OCI-LY3 (cell line): ENCODE measurements at regions not wholly inside any gene's neighbourhood (a gene's known extent, or its start where the extent isn't known, plus 50 kb on each side); places are given as distances from the start of the nearest gene placed in this dataset.

Experiments
- H2AFZ ChIP-seq: fragments of 200-600, 300-600 bp; shearing (Covaris generic); 2 replicates; pipeline ENCODE4 v1.6.0; 2014; ENCODE audit warnings: antibody characterized with exemption, low read depth, low read length
- H3K27ac ChIP-seq: fragments of 200-600, 300-600 bp; sonication (generic); 2 replicates; pipeline ENCODE4 v1.5.1; 2014; ENCODE audit warnings: mild to moderate bottlenecking, low read length, moderate library complexity, mixed read lengths
- H3K27me3 ChIP-seq: fragments of 200-600, 300-600 bp; sonication (generic); 2 replicates; pipeline ENCODE4 v1.6.1; 2014; ENCODE audit warnings: low read depth, low read length, mixed read lengths
- H3K36me3 ChIP-seq: fragments of 200-600, 300-600 bp; sonication (generic); replicated peaks from 2 replicates; pipeline ENCODE3; 2014; ENCODE audit warnings: low read depth, low read length, mixed read lengths
- H3K4me1 ChIP-seq: fragments of 300-600, 200-600 bp; sonication (generic); 2 replicates; pipeline ENCODE4 v1.6.1; 2014; ENCODE audit warnings: low read length, mixed read lengths
- H3K4me2 ChIP-seq: fragments of 200-600, 300-600 bp; sonication (generic); 2 replicates; pipeline ENCODE4 v1.6.1; 2014; ENCODE audit warnings: low read length, mixed read lengths
- H3K4me3 ChIP-seq: fragments of 300-600, 200-600 bp; sonication (generic); 2 replicates; pipeline ENCODE4 v1.5.1; 2014; ENCODE audit warnings: antibody characterized with exemption, mild to moderate bottlenecking, low read length, moderate library complexity
- H3K79me2 ChIP-seq: fragments of 300-600, 200-600 bp; shearing (Covaris generic); 2 replicates; pipeline ENCODE4 v1.6.1; 2014; ENCODE audit warnings: mild to moderate bottlenecking, low read length, mixed read lengths
- H3K9ac ChIP-seq: fragments of 300-600, 200-600 bp; shearing (Covaris generic); 2 replicates; pipeline ENCODE4 v1.6.0; 2014; ENCODE audit warnings: mild to moderate bottlenecking, low read length, moderate library complexity
- H3K9me3 ChIP-seq: fragments of 200-600, 300-600 bp; shearing (Covaris generic); 2 replicates; pipeline ENCODE4 v1.6.1; 2014; ENCODE audit warnings: low read length, mixed read lengths; ENCODE audit not compliant: insufficient read depth
- H4K20me1 ChIP-seq: fragments of 200-600, 300-600 bp; sonication (generic); 2 replicates; pipeline ENCODE4 v1.6.1; 2016; ENCODE audit warnings: low read length, mixed read lengths; ENCODE audit not compliant: insufficient read depth
- EZH2phosphoT487 ChIP-seq: fragments of 200-600 bp; shearing (Covaris generic); IDR thresholded peaks from 2 replicates; pipeline ENCODE4 v1.6.1; 2018; ENCODE audit warnings: antibody characterized with exemption, mixed run types, low read depth
- TF ChIP-seq, protein P1 (sequence below): fragments of 200-600, 300-600 bp; sonication (generic); IDR thresholded peaks from 2 replicates; pipeline ENCODE4 v1.5.1; 2014; ENCODE audit warnings: antibody characterized with exemption, low read length, low read depth

- TF ChIP-seq, protein P1, sequence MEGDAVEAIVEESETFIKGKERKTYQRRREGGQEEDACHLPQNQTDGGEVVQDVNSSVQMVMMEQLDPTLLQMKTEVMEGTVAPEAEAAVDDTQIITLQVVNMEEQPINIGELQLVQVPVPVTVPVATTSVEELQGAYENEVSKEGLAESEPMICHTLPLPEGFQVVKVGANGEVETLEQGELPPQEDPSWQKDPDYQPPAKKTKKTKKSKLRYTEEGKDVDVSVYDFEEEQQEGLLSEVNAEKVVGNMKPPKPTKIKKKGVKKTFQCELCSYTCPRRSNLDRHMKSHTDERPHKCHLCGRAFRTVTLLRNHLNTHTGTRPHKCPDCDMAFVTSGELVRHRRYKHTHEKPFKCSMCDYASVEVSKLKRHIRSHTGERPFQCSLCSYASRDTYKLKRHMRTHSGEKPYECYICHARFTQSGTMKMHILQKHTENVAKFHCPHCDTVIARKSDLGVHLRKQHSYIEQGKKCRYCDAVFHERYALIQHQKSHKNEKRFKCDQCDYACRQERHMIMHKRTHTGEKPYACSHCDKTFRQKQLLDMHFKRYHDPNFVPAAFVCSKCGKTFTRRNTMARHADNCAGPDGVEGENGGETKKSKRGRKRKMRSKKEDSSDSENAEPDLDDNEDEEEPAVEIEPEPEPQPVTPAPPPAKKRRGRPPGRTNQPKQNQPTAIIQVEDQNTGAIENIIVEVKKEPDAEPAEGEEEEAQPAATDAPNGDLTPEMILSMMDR = no peak
- no peak for TF ChIP-seq EZH2phosphoT487
- no peaks in the 10 kb centered on the region for H4K20me1 ChIP-seq
- no peaks in the 10 kb centered on the region for H3K36me3 ChIP-seq
- no peak overlapping the region for H3K4me3 ChIP-seq
- H3K4me1 ChIP-seq = peaks cover 11% of the 10 kb centered on the region
- H3K27ac ChIP-seq = no peak overlapping the region
- no peak overlapping the region for H2AFZ ChIP-seq
- H3K4me2 ChIP-seq = no peak overlapping the region
- no peak overlapping the region for H3K9ac ChIP-seq
- no peaks in the 10 kb centered on the region for H3K9me3 ChIP-seq
- no peaks in the 10 kb centered on the region for H3K79me2 ChIP-seq
- H3K27me3 ChIP-seq = no peaks in the 10 kb centered on the region
These were observed 1094.6 kb upstream of the CDH2 start for GRCh38 chr18:29271501-29271900.

DNA sequence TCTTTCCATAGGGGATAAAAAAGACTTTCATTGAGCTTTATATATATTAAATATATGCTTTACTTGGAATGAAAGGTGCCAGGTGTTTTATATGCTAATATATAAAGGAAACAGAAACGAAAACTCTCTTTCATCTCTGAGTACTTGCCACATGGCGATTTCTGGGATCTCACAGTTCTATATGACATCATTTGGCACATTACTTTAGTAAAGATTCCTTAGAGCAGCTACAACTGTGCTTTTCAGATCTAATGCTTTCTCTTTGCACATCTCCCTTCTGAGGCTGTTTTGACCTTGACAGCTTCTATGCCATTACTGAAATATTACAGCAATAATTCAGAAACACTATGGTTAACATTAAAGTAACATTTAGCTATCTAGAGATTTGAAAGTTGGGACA lies 1082.9 kb upstream of the CDH2 start:
- Histone ChIP-seq H3K27me3 (no peaks in the 10 kb centered on the region), H3K27ac (no peak overlapping the region), H3K79me2 (no peaks in the 10 kb centered on the region), H3K4me3 (no peak overlapping the region), H3K4me2 (no peak overlapping the region), H3K4me1 (no peaks in the 10 kb centered on the region), H3K9me3 (no peaks in the 10 kb centered on the region), H3K9ac (no peak overlapping the region), H2AFZ (no peak overlapping the region), H4K20me1 (no peaks in the 10 kb centered on the region), H3K36me3 (no peaks in the 10 kb centered on the region)
- TF ChIP-seq, protein P1 = no peak
- TF ChIP-seq EZH2phosphoT487 = no peak

- Histone ChIP-seq H3K27ac (no peak overlapping the region), H2AFZ (no peak overlapping the region), H3K79me2 (no peaks in the 10 kb centered on the region), H3K9ac (no peak overlapping the region), H3K9me3 (no peaks in the 10 kb centered on the region), H3K4me2 (no peak overlapping the region), H3K36me3 (no peaks in the 10 kb centered on the region), H3K4me3 (no peak overlapping the region), H4K20me1 (no peaks in the 10 kb centered on the region), H3K27me3 (no peaks in the 10 kb centered on the region), H3K4me1 (no peaks in the 10 kb centered on the region)
- TF ChIP-seq EZH2phosphoT487 = no peak
- TF ChIP-seq, protein P1 = no peak
These were observed 1077.2 kb upstream of the CDH2 start for GRCh38 chr18:29254123-29254522.

GRCh38 chr18:29251681-29252080 lies 1074.8 kb upstream of the CDH2 start:
- H3K9ac ChIP-seq = no peak overlapping the region
- H3K79me2 ChIP-seq = no peaks in the 10 kb centered on the region
- TF ChIP-seq, protein P1 = no peak
- TF ChIP-seq EZH2phosphoT487 = no peak
- no peaks in the 10 kb centered on the region for H3K36me3 ChIP-seq
- no peaks in the 10 kb centered on the region for H3K27me3 ChIP-seq
- no peak overlapping the region for H3K27ac ChIP-seq
- H3K9me3 ChIP-seq = no peaks in the 10 kb centered on the region
- no peak overlapping the region for H3K4me3 ChIP-seq
- no peaks in the 10 kb centered on the region for H3K4me1 ChIP-seq
- H4K20me1 ChIP-seq = no peaks in the 10 kb centered on the region
- H3K4me2 ChIP-seq = no peak overlapping the region
- no peak overlapping the region for H2AFZ ChIP-seq
